Transverse colon (tissue), 4 donors: ENCODE measurements at regions not wholly inside any gene's neighbourhood (a gene's known extent, or its start where the extent isn't known, plus 50 kb on each side); places are given as distances from the start of the nearest gene placed in this dataset.

Experiments
- CTCF ChIP-seq, 5 experiments: fragments of 200-600 bp in 3 of 5; fragments of 450-650 bp in 2 of 5; sonication (generic) in 3 of 5; IDR thresholded peaks; 1 replicate in 2 of 5; 2 replicates in 3 of 5; pipeline ENCODE4 v1.5.1; 2016 to 2017; ENCODE audit warnings: antibody characterized with exemption in 5 of 5, inconsistent platforms in 3 of 5, mild to moderate bottlenecking in 2 of 5, moderate library complexity in 1 of 5
- POLR2AphosphoS5 ChIP-seq, 3 donors: sonication (generic); formaldehyde crosslinking; IDR thresholded peaks; one replicate each; pipeline ENCODE4 v1.6.1; 2016; ENCODE audit warnings: antibody characterized with exemption in 3 of 3

- TF ChIP-seq POLR2AphosphoS5 (IDR thresholded peaks at IDR 0.05) (no peak), CTCF (IDR thresholded peaks at IDR 0.05) (no peak)
Measured at GRCh38 chr1:60857851-60858250, 224.5 kb upstream of the NFIA start.
